ENCODE measurements at regions not wholly inside any gene's neighbourhood (a gene's known extent, or its start where the extent isn't known, plus 50 kb on each side); places are given as distances from the start of the nearest gene placed in this dataset.

DNA sequence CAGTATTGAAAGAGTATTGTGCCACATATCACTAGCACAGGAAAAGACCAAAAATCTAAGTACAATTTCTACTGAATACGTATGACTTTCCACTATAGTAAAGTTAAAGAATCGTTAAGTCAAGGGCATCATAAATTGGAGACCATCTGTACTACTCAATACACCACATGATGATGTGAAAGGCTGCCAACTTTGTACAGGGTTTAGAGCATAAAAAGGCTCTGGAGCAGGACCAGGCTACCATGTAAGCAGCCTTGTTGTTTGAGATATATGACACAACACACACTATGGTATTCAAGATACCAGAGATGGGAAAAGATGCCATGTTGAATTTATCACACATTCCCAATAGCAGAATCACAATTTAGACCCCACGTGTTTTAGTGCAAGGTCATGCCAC, 294.9 kb upstream of the TRPC5 start:
- TF ChIP-seq ZBTB7A (IDR thresholded peaks at IDR 0.05; ENCODE audit: low read depth), result no peak
- TF ChIP-seq, protein P1, sequence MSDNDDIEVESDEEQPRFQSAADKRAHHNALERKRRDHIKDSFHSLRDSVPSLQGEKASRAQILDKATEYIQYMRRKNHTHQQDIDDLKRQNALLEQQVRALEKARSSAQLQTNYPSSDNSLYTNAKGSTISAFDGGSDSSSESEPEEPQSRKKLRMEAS (IDR thresholded peaks at IDR 0.05), result no peak
- TF ChIP-seq EP300 (IDR thresholded peaks at IDR 0.05; ENCODE audit: borderline replicate concordance), result no peak
- TF ChIP-seq RAD21 (IDR thresholded peaks at IDR 0.05; ENCODE audit: low read depth), result no peak
- TF ChIP-seq, protein P2, sequence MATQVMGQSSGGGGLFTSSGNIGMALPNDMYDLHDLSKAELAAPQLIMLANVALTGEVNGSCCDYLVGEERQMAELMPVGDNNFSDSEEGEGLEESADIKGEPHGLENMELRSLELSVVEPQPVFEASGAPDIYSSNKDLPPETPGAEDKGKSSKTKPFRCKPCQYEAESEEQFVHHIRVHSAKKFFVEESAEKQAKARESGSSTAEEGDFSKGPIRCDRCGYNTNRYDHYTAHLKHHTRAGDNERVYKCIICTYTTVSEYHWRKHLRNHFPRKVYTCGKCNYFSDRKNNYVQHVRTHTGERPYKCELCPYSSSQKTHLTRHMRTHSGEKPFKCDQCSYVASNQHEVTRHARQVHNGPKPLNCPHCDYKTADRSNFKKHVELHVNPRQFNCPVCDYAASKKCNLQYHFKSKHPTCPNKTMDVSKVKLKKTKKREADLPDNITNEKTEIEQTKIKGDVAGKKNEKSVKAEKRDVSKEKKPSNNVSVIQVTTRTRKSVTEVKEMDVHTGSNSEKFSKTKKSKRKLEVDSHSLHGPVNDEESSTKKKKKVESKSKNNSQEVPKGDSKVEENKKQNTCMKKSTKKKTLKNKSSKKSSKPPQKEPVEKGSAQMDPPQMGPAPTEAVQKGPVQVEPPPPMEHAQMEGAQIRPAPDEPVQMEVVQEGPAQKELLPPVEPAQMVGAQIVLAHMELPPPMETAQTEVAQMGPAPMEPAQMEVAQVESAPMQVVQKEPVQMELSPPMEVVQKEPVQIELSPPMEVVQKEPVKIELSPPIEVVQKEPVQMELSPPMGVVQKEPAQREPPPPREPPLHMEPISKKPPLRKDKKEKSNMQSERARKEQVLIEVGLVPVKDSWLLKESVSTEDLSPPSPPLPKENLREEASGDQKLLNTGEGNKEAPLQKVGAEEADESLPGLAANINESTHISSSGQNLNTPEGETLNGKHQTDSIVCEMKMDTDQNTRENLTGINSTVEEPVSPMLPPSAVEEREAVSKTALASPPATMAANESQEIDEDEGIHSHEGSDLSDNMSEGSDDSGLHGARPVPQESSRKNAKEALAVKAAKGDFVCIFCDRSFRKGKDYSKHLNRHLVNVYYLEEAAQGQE (IDR thresholded peaks at IDR 0.05; ENCODE audit: low read depth), result no peak

Data from Ishikawa (cell line).